ENCODE measurements at regions not wholly inside any gene's neighbourhood (a gene's known extent, or its start where the extent isn't known, plus 50 kb on each side); places are given as distances from the start of the nearest gene placed in this dataset.
A peak's percentile ranks its signal among the peaks of the same experiment; 100 is the strongest.

- no peak overlapping the region for H3K27ac ChIP-seq (ENCODE audit: insufficient read depth, low read length)
- H2AFZ ChIP-seq (ENCODE audit: low read length): no peak overlapping the region
- H3K9me3 ChIP-seq (ENCODE audit: control insufficient read depth, insufficient read depth, low read depth, low read length): no peaks in the 10 kb centered on the region
- H3K36me3 ChIP-seq (ENCODE audit: control insufficient read depth, insufficient read depth, low read length): no peaks in the 10 kb centered on the region
- DNase-seq (ENCODE audit: low read depth in 2 of 2): peak in 1 of 2 donors; percentile 63
- TF ChIP-seq CTCF (conservative IDR thresholded peaks at IDR 0.05 in 1 of 2, IDR thresholded peaks at IDR 0.05 in 1 of 2; ENCODE audit: low read depth in 1 of 2, low read length in 2 of 2) (no peak), EZH2 (IDR thresholded peaks at IDR 0.05; ENCODE audit: low read length, missing control alignments) (no peak)
- no peaks in the 10 kb centered on the region for H3K27me3 ChIP-seq (ENCODE audit: control insufficient read depth, insufficient read depth, low read length)
- no peaks in the 10 kb centered on the region for H3K79me2 ChIP-seq (ENCODE audit: control insufficient read depth, insufficient read depth, low read length)
- no peak overlapping the region for H3K9ac ChIP-seq (ENCODE audit: insufficient read depth, low read length)
- H4K20me1 ChIP-seq (ENCODE audit: control insufficient read depth, extremely low read depth, insufficient read depth, low read length): no peaks in the 10 kb centered on the region
- H3K4me2 ChIP-seq (ENCODE audit: extremely low read depth, insufficient read depth, low read length): no peak overlapping the region
- H3K4me3 ChIP-seq (replicated peaks in 1 of 4; ENCODE audit: control extremely low read depth in 1 of 4, insufficient read depth in 1 of 4, low read depth in 3 of 4, low read length in 4 of 4): no peak overlapping the region
- H3K4me1 ChIP-seq (ENCODE audit: control insufficient read depth, extremely low read depth, insufficient read depth, low read length): no peaks in the 10 kb centered on the region
Measured at GRCh38 chr15:35723852-35724251, 177.9 kb upstream of the DPH6 start.

- no peak overlapping the region for H3K9ac ChIP-seq (ENCODE audit: insufficient read depth, low read length)
- H3K4me3 ChIP-seq (replicated peaks in 1 of 4; ENCODE audit: control extremely low read depth in 1 of 4, insufficient read depth in 1 of 4, low read depth in 3 of 4, low read length in 4 of 4): no peak overlapping the region
- no peaks in the 10 kb centered on the region for H3K36me3 ChIP-seq (ENCODE audit: control insufficient read depth, insufficient read depth, low read length)
- no peak overlapping the region for H3K27ac ChIP-seq (ENCODE audit: insufficient read depth, low read length)
- no peaks in the 10 kb centered on the region for H3K79me2 ChIP-seq (ENCODE audit: control insufficient read depth, insufficient read depth, low read length)
- H3K4me1 ChIP-seq (ENCODE audit: control insufficient read depth, extremely low read depth, insufficient read depth, low read length): no peaks in the 10 kb centered on the region
- H3K4me2 ChIP-seq (ENCODE audit: extremely low read depth, insufficient read depth, low read length): no peak overlapping the region
- TF ChIP-seq EZH2 (IDR thresholded peaks at IDR 0.05; ENCODE audit: low read length, missing control alignments): no peak
- no peak for TF ChIP-seq CTCF (conservative IDR thresholded peaks at IDR 0.05 in 1 of 2, IDR thresholded peaks at IDR 0.05 in 1 of 2; ENCODE audit: low read depth in 1 of 2, low read length in 2 of 2)
- H2AFZ ChIP-seq (ENCODE audit: low read length): no peak overlapping the region
- no peak for DNase-seq (ENCODE audit: low read depth in 2 of 2)
- no peaks in the 10 kb centered on the region for H4K20me1 ChIP-seq (ENCODE audit: control insufficient read depth, extremely low read depth, insufficient read depth, low read length)
- H3K27me3 ChIP-seq (ENCODE audit: control insufficient read depth, insufficient read depth, low read length): no peaks in the 10 kb centered on the region
- H3K9me3 ChIP-seq (ENCODE audit: control insufficient read depth, insufficient read depth, low read depth, low read length): no peaks in the 10 kb centered on the region
Measured at GRCh38 chr15:35724626-35725025, 178.7 kb upstream of the DPH6 start.

- H2AFZ ChIP-seq (ENCODE audit: low read length): peak overlapping the region; percentile 54
Measured at GRCh38 chr15:35725353-35725752, 179.4 kb upstream of the DPH6 start.

More at GRCh38 chr15:35725353-35725752, 179.4 kb upstream of the DPH6 start:
- no peaks in the 10 kb centered on the region for H3K27me3 ChIP-seq (ENCODE audit: control insufficient read depth, insufficient read depth, low read length)
- no peak overlapping the region for H3K4me2 ChIP-seq (ENCODE audit: extremely low read depth, insufficient read depth, low read length)
- H3K36me3 ChIP-seq (ENCODE audit: control insufficient read depth, insufficient read depth, low read length): no peaks in the 10 kb centered on the region
- no peaks in the 10 kb centered on the region for H3K9me3 ChIP-seq (ENCODE audit: control insufficient read depth, insufficient read depth, low read depth, low read length)
- H4K20me1 ChIP-seq (ENCODE audit: control insufficient read depth, extremely low read depth, insufficient read depth, low read length): no peaks in the 10 kb centered on the region
- no peaks in the 10 kb centered on the region for H3K4me1 ChIP-seq (ENCODE audit: control insufficient read depth, extremely low read depth, insufficient read depth, low read length)
- H3K4me3 ChIP-seq (replicated peaks in 1 of 4; ENCODE audit: control extremely low read depth in 1 of 4, insufficient read depth in 1 of 4, low read depth in 3 of 4, low read length in 4 of 4): no peak overlapping the region
- peak; percentile 69 to 82 for DNase-seq (ENCODE audit: low read depth in 2 of 2)
- no peak overlapping the region for H3K9ac ChIP-seq (ENCODE audit: insufficient read depth, low read length)
- no peaks in the 10 kb centered on the region for H3K79me2 ChIP-seq (ENCODE audit: control insufficient read depth, insufficient read depth, low read length)
- TF ChIP-seq CTCF (conservative IDR thresholded peaks at IDR 0.05 in 1 of 2, IDR thresholded peaks at IDR 0.05 in 1 of 2; ENCODE audit: low read depth in 1 of 2, low read length in 2 of 2) (no peak), EZH2 (IDR thresholded peaks at IDR 0.05; ENCODE audit: low read length, missing control alignments) (no peak)
- H3K27ac ChIP-seq (ENCODE audit: insufficient read depth, low read length): no peak overlapping the region
